ENCODE measurements at regions not wholly inside any gene's neighbourhood (a gene's known extent, or its start where the extent isn't known, plus 50 kb on each side); places are given as distances from the start of the nearest gene placed in this dataset.

DNA sequence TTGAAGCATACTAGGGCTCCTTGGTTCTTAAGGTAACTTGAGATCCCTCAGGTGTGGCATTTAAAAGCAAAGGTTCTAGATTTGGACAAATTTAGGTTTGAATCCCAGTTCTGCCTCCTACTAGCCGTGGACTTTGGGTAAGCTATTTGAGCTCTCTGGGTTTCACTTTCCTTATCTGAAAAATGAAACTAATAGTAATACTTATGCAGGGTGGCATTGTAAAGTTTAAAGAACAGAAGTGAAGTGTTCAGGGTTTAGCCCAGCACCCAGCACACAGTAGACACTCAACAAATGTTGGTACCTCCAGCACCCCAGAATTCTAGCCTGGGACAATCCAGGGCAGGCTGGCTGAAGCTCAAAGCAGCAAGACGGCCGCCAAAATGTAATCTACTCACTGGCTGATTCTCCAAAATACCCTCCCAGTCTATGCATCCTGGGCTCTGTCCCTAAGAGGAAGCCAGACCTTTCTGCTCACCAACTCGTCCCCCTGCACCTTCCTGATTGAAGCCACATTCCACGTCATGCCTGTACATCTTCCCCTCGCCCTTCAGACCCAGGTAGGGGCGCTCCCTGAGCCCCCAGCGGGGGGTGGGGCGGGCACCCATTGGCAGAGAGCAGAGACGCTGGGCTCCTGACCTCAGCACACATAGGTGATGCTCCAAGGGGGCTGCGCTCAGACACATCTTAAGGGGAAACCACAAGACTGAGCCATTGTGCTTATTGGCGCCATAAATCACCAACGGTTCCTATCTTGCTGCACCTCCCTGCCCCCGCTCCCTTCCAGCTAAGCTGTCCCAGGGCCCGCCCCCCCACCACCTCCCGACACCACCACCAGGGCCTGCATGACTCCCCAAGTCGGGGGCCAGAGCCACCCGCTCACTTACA, 160.6 kb downstream of the BCOR start:
- no peak overlapping the region for H3K27ac ChIP-seq
- no peaks in the 10 kb centered on the region for H3K9me3 ChIP-seq
- no peaks in the 10 kb centered on the region for H3K27me3 ChIP-seq
- H3K4me3 ChIP-seq: no peak overlapping the region
- DNase-seq (ENCODE audit: low spot score): no peak
- no peaks in the 10 kb centered on the region for H3K36me3 ChIP-seq
- no peaks in the 10 kb centered on the region for H3K4me1 ChIP-seq
- no peak for TF ChIP-seq CTCF (IDR thresholded peaks at IDR 0.05)

GRCh38 chrX:39938466-39938865, 159.3 kb downstream of the BCOR start:
- Histone ChIP-seq H3K4me3 (no peak overlapping the region), H3K4me1 (no peaks in the 10 kb centered on the region), H3K27me3 (no peaks in the 10 kb centered on the region), H3K36me3 (no peaks in the 10 kb centered on the region), H3K27ac (no peak overlapping the region), H3K9me3 (peaks cover 0 to 3% of the 10 kb centered on the region in 2 donors)
- TF ChIP-seq CTCF (IDR thresholded peaks at IDR 0.05): no peak
- no peak for DNase-seq (ENCODE audit: low spot score)

DNA sequence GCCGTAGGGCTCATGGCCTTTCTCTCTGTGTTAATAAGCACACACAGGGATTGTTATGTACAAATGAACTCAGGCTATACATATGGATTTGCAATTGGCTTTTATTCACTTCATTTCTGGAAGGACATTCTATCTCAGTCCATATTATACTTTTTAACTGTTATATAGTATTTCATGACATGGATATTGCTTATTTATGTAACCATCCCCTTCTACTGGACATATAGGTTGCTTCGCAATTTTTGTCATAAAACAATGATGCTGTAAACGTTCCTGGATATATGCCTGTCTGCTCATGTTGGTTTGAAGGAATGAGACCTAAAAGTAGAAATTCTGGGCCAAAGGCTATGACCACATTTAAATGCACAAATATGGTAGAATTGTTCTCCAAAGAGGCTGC, 158.1 kb downstream of the BCOR start:
- no peak for DNase-seq (ENCODE audit: low spot score)
- Histone ChIP-seq H3K27me3 (no peaks in the 10 kb centered on the region), H3K4me3 (no peak overlapping the region), H3K4me1 (no peaks in the 10 kb centered on the region), H3K9me3 (peaks cover 0 to 5% of the 10 kb centered on the region in 2 donors), H3K36me3 (no peaks in the 10 kb centered on the region), H3K27ac (no peak overlapping the region)
- no peak for TF ChIP-seq CTCF (IDR thresholded peaks at IDR 0.05)

DNA sequence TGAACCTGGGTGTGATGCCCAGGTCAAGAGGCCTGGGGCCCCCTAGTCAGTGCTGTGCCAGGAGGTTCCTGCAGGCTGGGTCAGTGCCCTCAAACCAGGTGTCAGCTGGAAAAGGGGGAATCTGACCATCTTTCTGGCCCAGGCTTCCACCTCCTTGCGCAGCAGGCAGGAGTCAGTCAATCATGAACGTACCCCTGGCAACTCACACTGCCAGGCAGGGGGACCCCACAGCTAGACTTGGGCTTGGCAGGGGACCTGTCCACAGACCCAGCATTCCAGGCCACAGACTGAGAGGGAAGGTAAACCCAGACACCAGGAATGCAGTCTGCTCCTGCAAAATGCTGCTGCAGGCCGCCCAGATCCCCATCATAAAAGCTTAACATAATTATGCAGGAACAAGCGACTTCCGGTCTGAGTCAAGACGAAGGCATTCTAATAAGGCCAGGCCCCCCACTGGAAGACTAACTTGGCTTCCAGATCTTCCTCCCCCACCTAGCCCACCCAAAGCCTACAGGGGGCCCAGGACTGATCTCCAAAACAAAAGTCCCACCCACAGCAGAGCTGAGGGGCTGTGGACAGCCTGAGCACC, 156.3 kb downstream of the BCOR start:
- H3K4me1 ChIP-seq: no peaks in the 10 kb centered on the region
- no peak overlapping the region for H3K4me3 ChIP-seq
- H3K36me3 ChIP-seq: no peaks in the 10 kb centered on the region
- no peak for TF ChIP-seq CTCF (IDR thresholded peaks at IDR 0.05)
- no peaks in the 10 kb centered on the region for H3K27me3 ChIP-seq
- DNase-seq (ENCODE audit: low spot score): no peak
- no peak overlapping the region for H3K27ac ChIP-seq
- H3K9me3 ChIP-seq: peaks cover 0 to 5% of the 10 kb centered on the region in 2 donors

DNA sequence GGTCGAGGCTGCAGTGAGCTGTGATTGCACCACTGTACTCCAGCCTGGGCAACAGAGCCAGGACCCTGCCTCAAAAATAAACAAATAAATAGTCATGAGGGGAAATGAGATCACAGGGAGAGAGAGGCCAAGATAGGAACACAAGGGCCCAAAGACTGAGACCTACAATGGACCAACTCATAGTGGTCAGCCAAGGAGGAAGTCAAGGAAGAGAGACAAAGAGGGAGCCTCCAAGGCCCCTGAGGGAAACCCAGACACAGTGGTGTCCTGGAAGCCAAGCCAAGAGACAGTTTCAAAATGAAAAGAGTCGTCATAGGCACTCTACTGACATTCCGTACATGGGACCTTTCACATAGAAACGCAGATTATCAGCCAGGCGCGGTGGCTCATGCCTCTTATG, 153.3 kb downstream of the BCOR start:
- Histone ChIP-seq H3K9me3 (peaks cover 0 to 5% of the 10 kb centered on the region in 2 donors), H3K27me3 (no peaks in the 10 kb centered on the region), H3K4me1 (no peaks in the 10 kb centered on the region), H3K36me3 (no peaks in the 10 kb centered on the region), H3K27ac (no peak overlapping the region), H3K4me3 (no peak overlapping the region)
- DNase-seq (ENCODE audit: low spot score): no peak
- TF ChIP-seq CTCF (IDR thresholded peaks at IDR 0.05): no peak

All from right atrium auricular region (tissue), 2 donors.